Choroid plexus epithelial cell (primary cell): ENCODE measurements at regions not wholly inside any gene's neighbourhood (a gene's known extent, or its start where the extent isn't known, plus 50 kb on each side); places are given as distances from the start of the nearest gene placed in this dataset.

Experiments used
- DNase-seq: peaks from one replicate; pipeline ENCODE4 v3.0.0-alpha.2; 2010; ENCODE audit warnings: low read depth
- H3K4me3 ChIP-seq: 2 replicates; pipeline ENCODE4 v1.5.1; 2011; ENCODE audit warnings: low read depth, mild to moderate bottlenecking, control low read depth, low read length, moderate library complexity
- TF ChIP-seq, protein P1 (sequence below): conservative IDR thresholded peaks from 2 replicates; pipeline ENCODE4 v1.5.1; 2011; ENCODE audit warnings: low read depth, mild to moderate bottlenecking, control low read depth, inconsistent platforms, low read length, moderate library complexity

DNA sequence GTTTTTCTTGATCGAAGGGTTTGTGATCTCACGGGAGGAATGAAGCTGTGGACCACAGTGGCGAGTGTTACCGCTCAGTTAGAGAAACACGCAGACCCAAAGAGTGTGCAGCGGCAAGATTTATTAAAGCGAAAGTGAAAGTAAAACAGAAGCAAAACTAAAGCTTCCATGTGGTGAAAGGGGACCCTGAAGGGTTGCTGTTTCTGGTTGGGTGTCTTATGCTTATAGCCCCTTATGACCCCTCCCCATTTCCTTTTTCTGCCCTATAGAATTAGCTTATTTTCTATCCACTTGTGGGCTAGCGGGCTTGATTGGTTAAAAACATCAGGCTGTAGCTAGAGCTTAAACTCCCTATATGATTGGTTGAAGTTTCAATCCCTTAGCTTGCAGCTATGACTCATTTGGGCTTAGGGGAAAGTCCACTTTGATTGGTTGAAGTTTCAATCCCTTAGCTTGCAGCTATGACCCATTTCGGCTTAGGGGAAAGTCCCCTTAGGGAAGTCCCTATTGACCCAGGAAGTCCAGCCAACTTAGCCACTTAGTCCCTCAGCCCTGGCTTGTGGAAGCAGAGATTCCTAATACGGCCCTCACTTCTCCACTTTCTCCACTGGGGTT lies 171.2 kb upstream of the NWD2 start:
- no peak overlapping the region for H3K4me3 ChIP-seq
- TF ChIP-seq, protein P1, sequence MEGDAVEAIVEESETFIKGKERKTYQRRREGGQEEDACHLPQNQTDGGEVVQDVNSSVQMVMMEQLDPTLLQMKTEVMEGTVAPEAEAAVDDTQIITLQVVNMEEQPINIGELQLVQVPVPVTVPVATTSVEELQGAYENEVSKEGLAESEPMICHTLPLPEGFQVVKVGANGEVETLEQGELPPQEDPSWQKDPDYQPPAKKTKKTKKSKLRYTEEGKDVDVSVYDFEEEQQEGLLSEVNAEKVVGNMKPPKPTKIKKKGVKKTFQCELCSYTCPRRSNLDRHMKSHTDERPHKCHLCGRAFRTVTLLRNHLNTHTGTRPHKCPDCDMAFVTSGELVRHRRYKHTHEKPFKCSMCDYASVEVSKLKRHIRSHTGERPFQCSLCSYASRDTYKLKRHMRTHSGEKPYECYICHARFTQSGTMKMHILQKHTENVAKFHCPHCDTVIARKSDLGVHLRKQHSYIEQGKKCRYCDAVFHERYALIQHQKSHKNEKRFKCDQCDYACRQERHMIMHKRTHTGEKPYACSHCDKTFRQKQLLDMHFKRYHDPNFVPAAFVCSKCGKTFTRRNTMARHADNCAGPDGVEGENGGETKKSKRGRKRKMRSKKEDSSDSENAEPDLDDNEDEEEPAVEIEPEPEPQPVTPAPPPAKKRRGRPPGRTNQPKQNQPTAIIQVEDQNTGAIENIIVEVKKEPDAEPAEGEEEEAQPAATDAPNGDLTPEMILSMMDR: no peak
- no peak for DNase-seq

DNA sequence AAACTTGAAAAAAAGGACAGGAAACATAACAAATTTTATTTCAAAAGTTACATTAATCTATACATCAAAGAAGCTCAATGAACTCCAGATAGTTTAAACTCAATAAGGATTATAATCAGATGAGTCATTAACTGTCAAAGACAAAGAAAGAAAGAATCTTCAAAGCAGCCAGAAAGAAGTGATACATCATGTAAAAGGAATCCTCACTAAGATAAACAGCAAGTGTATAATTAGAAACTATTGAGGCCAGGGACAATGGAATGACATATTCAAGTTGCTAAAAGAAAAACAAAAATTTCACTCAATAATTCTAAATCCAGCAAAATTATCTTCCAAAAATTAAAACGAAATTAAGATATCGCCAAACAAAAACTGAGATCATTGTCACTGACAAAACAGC lies 161.6 kb upstream of the NWD2 start:
- no peak for DNase-seq
- TF ChIP-seq, protein P1: no peak
- H3K4me3 ChIP-seq: no peak overlapping the region

DNA sequence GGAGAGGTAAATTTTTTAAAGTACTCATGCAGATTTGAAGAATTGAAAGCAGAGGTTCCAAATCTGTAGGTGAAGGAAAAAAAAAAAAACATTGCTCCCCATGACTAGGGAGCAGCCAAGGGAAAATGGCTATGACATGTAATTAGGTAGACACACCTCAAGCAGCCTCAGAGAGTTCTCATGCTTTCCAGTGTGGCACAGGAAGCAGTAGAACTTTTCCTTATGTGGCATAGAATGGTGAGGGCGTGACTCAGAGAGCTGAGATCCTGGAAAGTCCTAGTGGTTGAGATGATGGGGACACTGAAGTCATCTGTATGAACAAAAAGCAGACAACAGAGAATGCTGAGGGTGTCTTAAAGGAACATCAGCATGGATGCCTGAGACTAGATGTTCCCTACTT lies 148.6 kb upstream of the NWD2 start:
- TF ChIP-seq, protein P1: no peak

DNA sequence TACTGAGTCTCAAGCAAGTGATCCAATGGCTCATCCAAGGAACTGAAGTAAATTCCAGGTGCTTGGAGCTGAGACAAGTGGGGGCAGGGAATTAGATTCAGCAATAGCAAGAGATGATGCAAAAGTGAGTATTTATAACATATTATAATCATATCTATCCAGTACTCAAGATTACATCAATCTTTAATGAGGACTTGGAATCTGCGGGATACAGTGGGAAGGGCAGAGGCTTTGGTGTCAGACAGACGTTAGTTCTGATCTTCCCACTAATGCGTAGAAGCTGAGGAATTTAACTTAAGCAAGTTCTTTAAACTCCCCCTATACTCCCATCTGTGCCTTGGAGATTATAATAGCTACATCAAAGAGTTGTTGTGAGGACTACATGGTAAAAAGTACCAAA lies 143.4 kb upstream of the NWD2 start:
- no peak for DNase-seq
- no peak overlapping the region for H3K4me3 ChIP-seq
- TF ChIP-seq, protein P1: no peak

More for the DNA sequence above, 148.6 kb upstream of the NWD2 start:
- H3K4me3 ChIP-seq: no peak overlapping the region
- no peak for DNase-seq

DNA sequence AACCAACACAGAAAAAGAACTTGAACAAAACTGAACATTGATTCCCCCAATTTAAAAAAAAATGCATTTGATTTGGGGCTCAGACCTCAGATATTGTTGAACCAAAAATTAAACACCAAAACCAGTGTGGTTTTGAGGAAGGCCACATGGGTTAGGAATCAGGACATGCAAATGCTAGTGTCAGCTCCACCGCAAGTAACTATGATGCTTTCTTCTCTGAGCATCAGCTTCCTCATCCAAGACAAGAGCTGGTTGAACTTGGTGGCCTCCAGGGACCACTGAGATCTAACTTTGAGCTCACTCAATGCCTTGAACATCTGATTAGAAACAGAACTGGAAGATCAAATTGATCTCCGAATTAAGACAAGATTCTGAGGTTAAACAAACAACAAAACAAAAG lies 142.9 kb upstream of the NWD2 start:
- TF ChIP-seq, protein P1: no peak
- no peak for DNase-seq
- H3K4me3 ChIP-seq: no peak overlapping the region

DNA sequence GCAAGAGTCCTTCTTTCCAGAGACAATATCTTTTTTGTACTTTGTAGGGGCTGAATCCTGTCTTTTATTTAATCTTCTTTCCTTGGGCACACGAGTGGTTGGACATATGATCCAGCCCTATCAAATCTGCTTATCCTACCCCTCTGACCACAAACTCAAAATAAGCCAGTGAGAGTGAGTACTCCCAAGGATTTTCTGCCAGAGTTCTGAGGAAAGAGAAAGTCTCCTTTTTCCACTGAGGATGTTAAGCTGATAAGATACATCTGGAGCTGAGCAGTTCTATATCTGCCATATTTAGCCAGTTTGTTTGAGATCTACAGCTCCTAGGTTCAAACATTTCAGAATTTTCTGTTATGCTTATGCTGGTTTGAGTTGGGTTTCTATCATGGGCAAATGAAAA lies 134.8 kb upstream of the NWD2 start:
- H3K4me3 ChIP-seq: no peak overlapping the region
- TF ChIP-seq, protein P1: no peak
- no peak for DNase-seq

DNA sequence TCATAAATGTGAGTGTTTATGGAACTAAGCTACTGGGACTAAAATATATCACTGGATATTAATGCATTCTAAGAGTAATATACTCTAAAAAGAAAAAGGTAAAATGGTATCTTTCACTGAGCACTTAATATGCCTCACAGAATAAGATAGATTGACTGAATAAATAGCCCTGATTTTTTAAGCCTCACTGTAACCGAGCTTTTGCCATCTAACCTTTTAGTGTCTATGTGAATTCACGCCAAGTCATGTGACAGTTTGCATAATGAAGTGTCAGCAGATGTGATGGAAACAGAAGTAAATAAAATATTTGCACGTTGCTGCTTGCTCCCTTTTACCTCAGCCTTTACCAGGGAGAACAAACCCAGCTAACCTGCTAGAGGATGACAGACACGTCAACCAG lies 119.7 kb upstream of the NWD2 start:
- TF ChIP-seq, protein P1: no peak
- H3K4me3 ChIP-seq: no peak overlapping the region
- DNase-seq: no peak
